Loucy (cell line): ENCODE measurements at regions not wholly inside any gene's neighbourhood (a gene's known extent, or its start where the extent isn't known, plus 50 kb on each side); places are given as distances from the start of the nearest gene placed in this dataset.

Source experiments
- EZH2phosphoT487 ChIP-seq: fragments of 200-600 bp; IDR thresholded peaks from 2 replicates; pipeline ENCODE4 v1.6.1; 2018; ENCODE audit warnings: antibody characterized with exemption, mild to moderate bottlenecking, moderate library complexity, borderline replicate concordance
- TF ChIP-seq, protein P1 (sequence below): fragments of 200-600 bp; sonication (generic); conservative IDR thresholded peaks from 2 replicates; pipeline ENCODE4 v1.5.1; 2014; ENCODE audit warnings: mild to moderate bottlenecking, antibody characterized with exemption, low read length

DNA sequence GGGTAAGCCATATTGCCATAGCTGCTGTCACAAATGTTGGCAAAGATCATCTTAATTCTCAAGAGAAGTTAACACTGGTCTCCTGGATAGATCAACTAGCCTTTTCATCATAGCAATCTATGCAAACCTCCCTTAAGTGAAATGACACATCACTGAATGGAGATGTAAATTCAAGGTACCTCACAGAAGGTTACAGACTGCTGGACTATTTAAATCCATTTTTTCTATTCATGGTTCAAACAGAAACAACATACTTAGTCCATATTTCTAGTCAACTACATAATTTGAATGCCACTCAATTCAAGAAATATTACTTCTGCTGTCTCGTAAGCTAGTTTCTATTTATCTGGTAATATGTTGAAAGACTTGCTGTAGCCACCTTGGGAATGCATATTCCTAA is 748.3 kb downstream of the C12orf50 start:
- TF ChIP-seq, protein P1, sequence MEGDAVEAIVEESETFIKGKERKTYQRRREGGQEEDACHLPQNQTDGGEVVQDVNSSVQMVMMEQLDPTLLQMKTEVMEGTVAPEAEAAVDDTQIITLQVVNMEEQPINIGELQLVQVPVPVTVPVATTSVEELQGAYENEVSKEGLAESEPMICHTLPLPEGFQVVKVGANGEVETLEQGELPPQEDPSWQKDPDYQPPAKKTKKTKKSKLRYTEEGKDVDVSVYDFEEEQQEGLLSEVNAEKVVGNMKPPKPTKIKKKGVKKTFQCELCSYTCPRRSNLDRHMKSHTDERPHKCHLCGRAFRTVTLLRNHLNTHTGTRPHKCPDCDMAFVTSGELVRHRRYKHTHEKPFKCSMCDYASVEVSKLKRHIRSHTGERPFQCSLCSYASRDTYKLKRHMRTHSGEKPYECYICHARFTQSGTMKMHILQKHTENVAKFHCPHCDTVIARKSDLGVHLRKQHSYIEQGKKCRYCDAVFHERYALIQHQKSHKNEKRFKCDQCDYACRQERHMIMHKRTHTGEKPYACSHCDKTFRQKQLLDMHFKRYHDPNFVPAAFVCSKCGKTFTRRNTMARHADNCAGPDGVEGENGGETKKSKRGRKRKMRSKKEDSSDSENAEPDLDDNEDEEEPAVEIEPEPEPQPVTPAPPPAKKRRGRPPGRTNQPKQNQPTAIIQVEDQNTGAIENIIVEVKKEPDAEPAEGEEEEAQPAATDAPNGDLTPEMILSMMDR: no peak
- TF ChIP-seq EZH2phosphoT487: no peak
